ENCODE measurements at regions not wholly inside any gene's neighbourhood (a gene's known extent, or its start where the extent isn't known, plus 50 kb on each side); places are given as distances from the start of the nearest gene placed in this dataset.
"Not testable (repeated sequence)": the region's sequence is repeated elsewhere in the genome, so short reads cannot be mapped to it uniquely, and the experiment has no call there.

GRCh38 chr2:18966131-18966530 lies 376.8 kb upstream of the NT5C1B start:
- H3K9me3 ChIP-seq (ENCODE audit: low read length), result no peaks in the 10 kb centered on the region
- H3K4me1 ChIP-seq (ENCODE audit: low read length), result no peaks in the 10 kb centered on the region
- no peak overlapping the region for H2AFZ ChIP-seq (ENCODE audit: low read length)
- H3K79me2 ChIP-seq (ENCODE audit: low read length), result no peaks in the 10 kb centered on the region
- H4K20me1 ChIP-seq (ENCODE audit: insufficient read depth, low read depth, low read length), result no peaks in the 10 kb centered on the region
- no peak overlapping the region for H3K4me2 ChIP-seq (ENCODE audit: low read depth, low read length, poor library complexity, severe bottlenecking)
- no peaks in the 10 kb centered on the region for H3K27me3 ChIP-seq (ENCODE audit: low read length)
- H3K9ac ChIP-seq (ENCODE audit: low read length), result no peak overlapping the region
- H3K4me3 ChIP-seq (ENCODE audit: low read length), result no peak overlapping the region
- no peak for DNase-seq
- H3K27ac ChIP-seq (ENCODE audit: low read length), result no peak overlapping the region
- no peaks in the 10 kb centered on the region for H3K9me2 ChIP-seq (replicated peaks; ENCODE audit: insufficient read depth, low read length)
- H3K36me3 ChIP-seq (ENCODE audit: insufficient read depth, low read length), result no peaks in the 10 kb centered on the region

- not testable (repeated sequence) for H3K27me3 ChIP-seq (ENCODE audit: low read length); DNase-seq; H3K4me3 ChIP-seq (ENCODE audit: low read length); H4K20me1 ChIP-seq (ENCODE audit: insufficient read depth, low read depth, low read length); H3K36me3 ChIP-seq (ENCODE audit: insufficient read depth, low read length); H3K27ac ChIP-seq (ENCODE audit: low read length); H2AFZ ChIP-seq (ENCODE audit: low read length); H3K79me2 ChIP-seq (ENCODE audit: low read length); H3K9me3 ChIP-seq (ENCODE audit: low read length); H3K4me1 ChIP-seq (ENCODE audit: low read length); H3K9me2 ChIP-seq (replicated peaks; ENCODE audit: insufficient read depth, low read length); H3K4me2 ChIP-seq (ENCODE audit: low read depth, low read length, poor library complexity, severe bottlenecking); H3K9ac ChIP-seq (ENCODE audit: low read length)
Observed at GRCh38 chr2:18963739-18964256, 374.4 kb upstream of the NT5C1B start.

GRCh38 chr2:18961991-18962421 lies 372.6 kb upstream of the NT5C1B start:
- Histone ChIP-seq H4K20me1 (ENCODE audit: insufficient read depth, low read depth, low read length) (no peaks in the 10 kb centered on the region), H2AFZ (ENCODE audit: low read length) (no peak overlapping the region), H3K9ac (ENCODE audit: low read length) (no peak overlapping the region), H3K36me3 (ENCODE audit: insufficient read depth, low read length) (no peaks in the 10 kb centered on the region), H3K27me3 (ENCODE audit: low read length) (no peaks in the 10 kb centered on the region), H3K4me2 (ENCODE audit: low read depth, low read length, poor library complexity, severe bottlenecking) (no peak overlapping the region), H3K4me1 (ENCODE audit: low read length) (no peaks in the 10 kb centered on the region), H3K27ac (ENCODE audit: low read length) (no peak overlapping the region), H3K9me2 (replicated peaks; ENCODE audit: insufficient read depth, low read length) (no peaks in the 10 kb centered on the region), H3K4me3 (ENCODE audit: low read length) (no peak overlapping the region), H3K79me2 (ENCODE audit: low read length) (no peaks in the 10 kb centered on the region), H3K9me3 (ENCODE audit: low read length) (no peaks in the 10 kb centered on the region)
- DNase-seq, result no peak

GRCh38 chr2:18959952-18960717 lies 370.8 kb upstream of the NT5C1B start:
- H3K4me2 ChIP-seq (ENCODE audit: low read depth, low read length, poor library complexity, severe bottlenecking), result no peak overlapping the region
- no peaks in the 10 kb centered on the region for H4K20me1 ChIP-seq (ENCODE audit: insufficient read depth, low read depth, low read length)
- H3K4me1 ChIP-seq (ENCODE audit: low read length), result no peaks in the 10 kb centered on the region
- H3K9ac ChIP-seq (ENCODE audit: low read length), result no peak overlapping the region
- no peak overlapping the region for H3K27ac ChIP-seq (ENCODE audit: low read length)
- no peaks in the 10 kb centered on the region for H3K9me3 ChIP-seq (ENCODE audit: low read length)
- H3K79me2 ChIP-seq (ENCODE audit: low read length), result no peaks in the 10 kb centered on the region
- no peak overlapping the region for H3K4me3 ChIP-seq (ENCODE audit: low read length)
- no peak for DNase-seq
- no peak overlapping the region for H2AFZ ChIP-seq (ENCODE audit: low read length)
- H3K36me3 ChIP-seq (ENCODE audit: insufficient read depth, low read length), result no peaks in the 10 kb centered on the region
- H3K9me2 ChIP-seq (replicated peaks; ENCODE audit: insufficient read depth, low read length), result no peaks in the 10 kb centered on the region
- H3K27me3 ChIP-seq (ENCODE audit: low read length), result no peaks in the 10 kb centered on the region

- Histone ChIP-seq H3K4me2 (ENCODE audit: low read depth, low read length, poor library complexity, severe bottlenecking) (no peak overlapping the region), H3K79me2 (ENCODE audit: low read length) (no peaks in the 10 kb centered on the region), H2AFZ (ENCODE audit: low read length) (no peak overlapping the region), H3K9me2 (replicated peaks; ENCODE audit: insufficient read depth, low read length) (no peaks in the 10 kb centered on the region), H3K27ac (ENCODE audit: low read length) (no peak overlapping the region), H3K27me3 (ENCODE audit: low read length) (no peaks in the 10 kb centered on the region), H3K36me3 (ENCODE audit: insufficient read depth, low read length) (no peaks in the 10 kb centered on the region), H4K20me1 (ENCODE audit: insufficient read depth, low read depth, low read length) (no peaks in the 10 kb centered on the region), H3K4me3 (ENCODE audit: low read length) (no peak overlapping the region), H3K4me1 (ENCODE audit: low read length) (no peaks in the 10 kb centered on the region), H3K9me3 (ENCODE audit: low read length) (no peaks in the 10 kb centered on the region), H3K9ac (ENCODE audit: low read length) (no peak overlapping the region)
- DNase-seq, result no peak
Observed at GRCh38 chr2:18959200-18959599, 369.8 kb upstream of the NT5C1B start.

GRCh38 chr2:18957909-18958308 lies 368.5 kb upstream of the NT5C1B start:
- Histone ChIP-seq H3K4me2 (ENCODE audit: low read depth, low read length, poor library complexity, severe bottlenecking) (no peak overlapping the region), H3K4me1 (ENCODE audit: low read length) (no peaks in the 10 kb centered on the region), H2AFZ (ENCODE audit: low read length) (no peak overlapping the region), H3K27ac (ENCODE audit: low read length) (no peak overlapping the region), H3K9me2 (replicated peaks; ENCODE audit: insufficient read depth, low read length) (no peaks in the 10 kb centered on the region), H3K9ac (ENCODE audit: low read length) (no peak overlapping the region), H4K20me1 (ENCODE audit: insufficient read depth, low read depth, low read length) (no peaks in the 10 kb centered on the region), H3K27me3 (ENCODE audit: low read length) (no peaks in the 10 kb centered on the region), H3K36me3 (ENCODE audit: insufficient read depth, low read length) (no peaks in the 10 kb centered on the region), H3K79me2 (ENCODE audit: low read length) (no peaks in the 10 kb centered on the region), H3K9me3 (ENCODE audit: low read length) (no peaks in the 10 kb centered on the region), H3K4me3 (ENCODE audit: low read length) (no peak overlapping the region)
- DNase-seq, result no peak

- H4K20me1 ChIP-seq (ENCODE audit: insufficient read depth, low read depth, low read length), result no peaks in the 10 kb centered on the region
- no peak overlapping the region for H3K9ac ChIP-seq (ENCODE audit: low read length)
- H3K4me3 ChIP-seq (ENCODE audit: low read length), result no peak overlapping the region
- no peak overlapping the region for H2AFZ ChIP-seq (ENCODE audit: low read length)
- H3K79me2 ChIP-seq (ENCODE audit: low read length), result no peaks in the 10 kb centered on the region
- no peak overlapping the region for H3K4me2 ChIP-seq (ENCODE audit: low read depth, low read length, poor library complexity, severe bottlenecking)
- H3K27me3 ChIP-seq (ENCODE audit: low read length), result no peaks in the 10 kb centered on the region
- H3K9me2 ChIP-seq (replicated peaks; ENCODE audit: insufficient read depth, low read length), result no peaks in the 10 kb centered on the region
- H3K27ac ChIP-seq (ENCODE audit: low read length), result no peak overlapping the region
- no peaks in the 10 kb centered on the region for H3K9me3 ChIP-seq (ENCODE audit: low read length)
- H3K4me1 ChIP-seq (ENCODE audit: low read length), result no peaks in the 10 kb centered on the region
- no peak for DNase-seq
- no peaks in the 10 kb centered on the region for H3K36me3 ChIP-seq (ENCODE audit: insufficient read depth, low read length)
Observed at GRCh38 chr2:18950361-18950851, 361.0 kb upstream of the NT5C1B start.

- H3K9ac ChIP-seq (ENCODE audit: low read length), result no peak overlapping the region
- no peak overlapping the region for H3K4me2 ChIP-seq (ENCODE audit: low read depth, low read length, poor library complexity, severe bottlenecking)
- H3K9me3 ChIP-seq (ENCODE audit: low read length), result no peaks in the 10 kb centered on the region
- H3K36me3 ChIP-seq (ENCODE audit: insufficient read depth, low read length), result no peaks in the 10 kb centered on the region
- no peaks in the 10 kb centered on the region for H3K9me2 ChIP-seq (replicated peaks; ENCODE audit: insufficient read depth, low read length)
- H3K4me1 ChIP-seq (ENCODE audit: low read length), result no peaks in the 10 kb centered on the region
- no peaks in the 10 kb centered on the region for H4K20me1 ChIP-seq (ENCODE audit: insufficient read depth, low read depth, low read length)
- no peak overlapping the region for H2AFZ ChIP-seq (ENCODE audit: low read length)
- DNase-seq, result no peak
- H3K27ac ChIP-seq (ENCODE audit: low read length), result no peak overlapping the region
- H3K79me2 ChIP-seq (ENCODE audit: low read length), result no peaks in the 10 kb centered on the region
- no peaks in the 10 kb centered on the region for H3K27me3 ChIP-seq (ENCODE audit: low read length)
- no peak overlapping the region for H3K4me3 ChIP-seq (ENCODE audit: low read length)
Observed at GRCh38 chr2:18949871-18950270, 360.5 kb upstream of the NT5C1B start.

Measured in Karpas-422 (cell line).